Vagina (tissue), 2 donors: ENCODE measurements at regions not wholly inside any gene's neighbourhood (a gene's known extent, or its start where the extent isn't known, plus 50 kb on each side); places are given as distances from the start of the nearest gene placed in this dataset.

Experiments
- DNase-seq, 2 donors: peaks; one replicate each; pipeline ENCODE4 v3.0.0-alpha.2; 2017; ENCODE audit errors: extremely low spot score in 2 of 2
- H3K27ac ChIP-seq: fragments of 200-600 bp; sonication (generic); one replicate; pipeline ENCODE4 v1.5.1; 2019
- H3K27me3 ChIP-seq: fragments of 200-600 bp; sonication (generic); one replicate; pipeline ENCODE4 v1.5.1; 2019
- H3K36me3 ChIP-seq, 2 donors: fragments of 200-600 bp; sonication (generic); one replicate each; pipeline ENCODE4 v1.5.1; 2017 to 2019
- H3K4me1 ChIP-seq: fragments of 200-600 bp; sonication (generic); one replicate; pipeline ENCODE4 v1.5.1; 2019
- H3K4me3 ChIP-seq, 2 donors: fragments of 200-600 bp; sonication (generic); 1 replicate in 1 of 2; 2 replicates in 1 of 2; pipeline ENCODE4 v1.5.1; 2016 to 2019
- H3K9me3 ChIP-seq: fragments of 200-600 bp; sonication (generic); one replicate; pipeline ENCODE4 v1.5.1; 2019
- POLR2A ChIP-seq, 2 donors: fragments of 450-650 bp; IDR thresholded peaks; one replicate each; pipeline ENCODE4 v1.6.1; 2017; ENCODE audit warnings: antibody characterized with exemption in 2 of 2, mild to moderate bottlenecking in 2 of 2, moderate library complexity in 2 of 2
- POLR2AphosphoS5 ChIP-seq, 2 donors: sonication (generic); formaldehyde crosslinking; IDR thresholded peaks; one replicate each; pipeline ENCODE4 v1.9.0; 2017; ENCODE audit warnings: antibody characterized with exemption in 2 of 2, mild to moderate bottlenecking in 2 of 2, low read depth in 1 of 2; ENCODE audit not compliant: insufficient read depth in 1 of 2
- intact Hi-C: fragments of 100-400 bp; cut with DNase I; formaldehyde crosslinking; loops from one replicate; pipeline ENCODE4 v1.15.1; 2023
- TF ChIP-seq, protein P1 (sequence below), 3 experiments: fragments of 450-650 bp in 2 of 3; fragments of 200-600 bp in 1 of 3; sonication (generic) in 1 of 3; IDR thresholded peaks; one replicate each; pipeline ENCODE4 v1.5.1; 2017 to 2019; ENCODE audit warnings: antibody characterized with exemption in 3 of 3, mild to moderate bottlenecking in 2 of 3, moderate library complexity in 2 of 3

DNA sequence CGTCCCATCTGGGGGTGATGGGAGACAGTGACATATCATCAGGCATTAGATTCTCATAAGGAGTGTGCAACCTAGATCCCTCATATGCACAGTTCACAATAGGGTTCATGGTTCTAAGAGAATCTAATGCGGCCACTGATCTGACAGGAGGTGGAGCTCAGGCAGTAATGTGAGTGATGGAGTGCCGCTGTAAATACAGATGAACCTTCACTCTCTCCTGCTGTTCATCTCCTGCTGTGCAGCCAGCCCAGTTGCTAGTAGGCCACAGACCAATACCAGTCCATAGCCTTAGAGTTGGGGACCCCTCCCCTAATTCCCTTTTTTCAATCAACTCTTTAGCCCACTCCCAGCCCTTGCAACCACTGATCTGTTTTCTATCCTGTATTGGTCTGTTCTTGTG lies 581.1 kb upstream of the AUTS2 start:
- Histone ChIP-seq H3K27me3 (no peaks in the 10 kb centered on the region), H3K9me3 (peaks cover 3% of the 10 kb centered on the region), H3K27ac (no peak overlapping the region), H3K36me3 (no peaks in the 10 kb centered on the region), H3K4me3 (no peak overlapping the region), H3K4me1 (no peaks in the 10 kb centered on the region)
- no peak for DNase-seq
- TF ChIP-seq POLR2AphosphoS5 (IDR thresholded peaks at IDR 0.05; ENCODE audit: insufficient read depth in 1 of 2, low read depth in 1 of 2) (no peak), POLR2A (IDR thresholded peaks at IDR 0.05) (no peak)
- TF ChIP-seq, protein P1, sequence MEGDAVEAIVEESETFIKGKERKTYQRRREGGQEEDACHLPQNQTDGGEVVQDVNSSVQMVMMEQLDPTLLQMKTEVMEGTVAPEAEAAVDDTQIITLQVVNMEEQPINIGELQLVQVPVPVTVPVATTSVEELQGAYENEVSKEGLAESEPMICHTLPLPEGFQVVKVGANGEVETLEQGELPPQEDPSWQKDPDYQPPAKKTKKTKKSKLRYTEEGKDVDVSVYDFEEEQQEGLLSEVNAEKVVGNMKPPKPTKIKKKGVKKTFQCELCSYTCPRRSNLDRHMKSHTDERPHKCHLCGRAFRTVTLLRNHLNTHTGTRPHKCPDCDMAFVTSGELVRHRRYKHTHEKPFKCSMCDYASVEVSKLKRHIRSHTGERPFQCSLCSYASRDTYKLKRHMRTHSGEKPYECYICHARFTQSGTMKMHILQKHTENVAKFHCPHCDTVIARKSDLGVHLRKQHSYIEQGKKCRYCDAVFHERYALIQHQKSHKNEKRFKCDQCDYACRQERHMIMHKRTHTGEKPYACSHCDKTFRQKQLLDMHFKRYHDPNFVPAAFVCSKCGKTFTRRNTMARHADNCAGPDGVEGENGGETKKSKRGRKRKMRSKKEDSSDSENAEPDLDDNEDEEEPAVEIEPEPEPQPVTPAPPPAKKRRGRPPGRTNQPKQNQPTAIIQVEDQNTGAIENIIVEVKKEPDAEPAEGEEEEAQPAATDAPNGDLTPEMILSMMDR (IDR thresholded peaks at IDR 0.05), result no peak
- intact Hi-C loops, result no loop called here

DNA sequence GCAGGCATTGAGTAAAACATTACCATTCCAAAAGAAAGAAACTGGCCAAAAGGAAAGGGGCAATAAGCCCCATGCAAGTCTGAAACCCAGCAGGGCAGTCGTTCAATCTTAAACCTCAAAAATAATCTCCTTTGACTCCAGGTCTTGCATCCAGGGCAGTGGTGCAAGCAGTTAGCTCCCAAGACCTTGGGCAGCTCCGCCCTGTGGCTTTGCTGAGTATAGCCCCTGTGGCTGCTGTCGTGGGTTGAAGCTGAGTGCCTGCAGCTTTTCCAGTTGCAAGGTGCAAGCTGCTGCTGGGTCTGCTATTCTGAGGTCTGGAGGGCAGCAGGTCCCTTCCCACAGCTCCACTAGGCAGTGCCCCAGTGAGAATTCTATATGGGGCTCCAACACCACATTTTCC lies 580.1 kb upstream of the AUTS2 start:
- TF ChIP-seq, protein P1 (IDR thresholded peaks at IDR 0.05), result no peak
- TF ChIP-seq POLR2AphosphoS5 (IDR thresholded peaks at IDR 0.05; ENCODE audit: insufficient read depth in 1 of 2, low read depth in 1 of 2) (no peak), POLR2A (IDR thresholded peaks at IDR 0.05) (no peak)
- Histone ChIP-seq H3K27ac (no peak overlapping the region), H3K27me3 (no peaks in the 10 kb centered on the region), H3K4me3 (no peak overlapping the region), H3K4me1 (no peaks in the 10 kb centered on the region), H3K36me3 (no peaks in the 10 kb centered on the region), H3K9me3 (peaks cover 3% of the 10 kb centered on the region)
- intact Hi-C loops, result no loop called here
- no peak for DNase-seq

DNA sequence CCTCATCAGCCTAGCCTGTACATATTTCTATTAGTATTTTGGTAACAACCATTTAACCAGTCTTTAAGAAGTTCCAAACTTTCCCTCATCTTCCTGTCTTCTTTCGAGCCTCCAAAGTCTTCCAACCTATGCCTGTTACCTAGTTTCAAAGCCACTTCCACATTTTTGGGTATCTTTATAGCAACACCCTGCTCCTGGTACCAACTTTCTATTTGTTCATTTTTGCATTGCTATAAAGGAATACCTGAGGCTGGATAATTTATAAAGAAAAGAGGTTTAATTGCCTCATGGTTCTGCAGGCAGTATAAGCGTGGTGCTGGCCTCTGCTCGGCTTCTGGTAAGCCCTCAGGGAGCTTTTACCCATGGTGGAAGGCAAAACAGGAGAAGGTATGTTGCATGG lies 578.8 kb upstream of the AUTS2 start:
- Histone ChIP-seq H3K4me3 (no peak overlapping the region), H3K27me3 (no peaks in the 10 kb centered on the region), H3K36me3 (no peaks in the 10 kb centered on the region), H3K9me3 (peaks cover 3% of the 10 kb centered on the region), H3K27ac (no peak overlapping the region), H3K4me1 (no peaks in the 10 kb centered on the region)
- intact Hi-C loops, result no loop called here
- TF ChIP-seq, protein P1 (IDR thresholded peaks at IDR 0.05), result no peak
- no peak for DNase-seq

DNA sequence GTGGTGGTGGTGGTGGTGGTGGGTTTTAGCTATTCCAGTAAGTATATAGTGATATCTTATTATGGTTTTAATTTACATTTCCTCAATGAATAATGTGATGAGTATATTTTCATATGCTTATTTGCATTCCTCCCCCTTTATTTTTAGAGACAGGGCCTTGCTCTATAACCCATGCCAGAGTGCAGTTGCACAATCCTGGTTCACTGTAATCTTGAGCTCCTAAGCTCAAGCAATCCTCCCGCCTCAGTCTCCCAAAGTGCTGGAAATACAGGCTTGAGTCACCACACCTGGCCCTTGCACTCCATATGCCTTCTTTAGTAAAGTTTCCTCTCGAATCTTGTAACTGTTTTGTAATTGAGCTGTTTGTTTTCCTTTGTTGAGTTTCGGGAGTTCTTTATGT lies 577.7 kb upstream of the AUTS2 start:
- H3K36me3 ChIP-seq, result no peaks in the 10 kb centered on the region

DNA sequence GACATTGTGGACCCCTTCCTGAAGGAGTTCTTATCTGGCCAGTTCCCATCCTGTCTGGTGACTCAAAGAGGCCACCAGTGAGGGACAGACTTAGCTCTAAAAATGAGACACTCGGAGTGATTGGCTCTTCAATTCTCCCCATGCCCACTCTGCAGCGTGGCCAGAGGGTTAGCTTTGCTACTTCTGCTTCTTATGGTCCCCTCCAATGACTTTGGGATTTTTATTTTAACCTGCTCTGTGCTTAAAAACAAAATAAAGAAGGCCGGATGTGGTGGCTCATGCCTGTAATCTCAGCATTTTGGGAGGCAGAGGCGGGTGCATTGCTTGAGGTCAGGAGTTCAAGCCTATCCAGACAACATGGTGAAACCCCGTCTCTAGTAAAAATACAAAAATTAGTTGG lies 573.0 kb upstream of the AUTS2 start:
- no peaks in the 10 kb centered on the region for H3K27me3 ChIP-seq
- H3K4me3 ChIP-seq, result no peak overlapping the region
- no peaks in the 10 kb centered on the region for H3K36me3 ChIP-seq
- H3K4me1 ChIP-seq, result no peaks in the 10 kb centered on the region
- no peak for TF ChIP-seq POLR2A (IDR thresholded peaks at IDR 0.05)
- TF ChIP-seq, protein P1 (IDR thresholded peaks at IDR 0.05), result no peak
- TF ChIP-seq POLR2AphosphoS5 (IDR thresholded peaks at IDR 0.05; ENCODE audit: insufficient read depth in 1 of 2, low read depth in 1 of 2), result no peak
- no peaks in the 10 kb centered on the region for H3K9me3 ChIP-seq
- intact Hi-C loops, result no loop called here
- no peak overlapping the region for H3K27ac ChIP-seq
- DNase-seq, result no peak

More for the DNA sequence above, 577.7 kb upstream of the AUTS2 start:
- Histone ChIP-seq H3K27me3 (no peaks in the 10 kb centered on the region), H3K4me3 (no peak overlapping the region), H3K27ac (no peak overlapping the region), H3K4me1 (no peaks in the 10 kb centered on the region), H3K9me3 (peaks cover 3% of the 10 kb centered on the region)
- TF ChIP-seq POLR2AphosphoS5 (IDR thresholded peaks at IDR 0.05; ENCODE audit: insufficient read depth in 1 of 2, low read depth in 1 of 2), result no peak
- TF ChIP-seq, protein P1 (IDR thresholded peaks at IDR 0.05), result no peak
- TF ChIP-seq POLR2A (IDR thresholded peaks at IDR 0.05), result no peak
- intact Hi-C loops, result no loop called here
- DNase-seq, result no peak
